SK-N-SH treated with all-trans-retinoic acid at 6 μM for 48 hours (cell line): ENCODE measurements at regions not wholly inside any gene's neighbourhood (a gene's known extent, or its start where the extent isn't known, plus 50 kb on each side); places are given as distances from the start of the nearest gene placed in this dataset.

ENCODE experiments used
- ARNTL ChIP-seq: fragments of 450-650 bp; formaldehyde crosslinking; IDR thresholded peaks from 2 replicates; pipeline ENCODE4 v1.5.0; 2020; ENCODE audit warnings: low read depth, mild to moderate bottlenecking, moderate library complexity, borderline replicate concordance
- BACH2 ChIP-seq: fragments of 250-450 bp; sonication (Bioruptor Pico); IDR thresholded peaks from 2 replicates; pipeline ENCODE4 v1.9.0; 2021; ENCODE audit warnings: mild to moderate bottlenecking, borderline replicate concordance
- GLIS3 ChIP-seq: fragments of 250-450 bp; sonication (Bioruptor Pico); IDR thresholded peaks from 2 replicates; pipeline ENCODE4 v1.5.0; 2020; ENCODE audit warnings: mild to moderate bottlenecking, moderate library complexity
- PPARA ChIP-seq: fragments of 250-450 bp; sonication (Bioruptor Pico); IDR thresholded peaks from 2 replicates; pipeline ENCODE4 v1.5.0; 2020; ENCODE audit warnings: mild to moderate bottlenecking, borderline replicate concordance
- RARB ChIP-seq: fragments of 250-450 bp; sonication (Bioruptor Pico); IDR thresholded peaks from 2 replicates; pipeline ENCODE4 v1.8.0; 2021; ENCODE audit warnings: mild to moderate bottlenecking, moderate library complexity
- TCF4 ChIP-seq: fragments of 250-450 bp; sonication (Bioruptor Pico); IDR thresholded peaks from 2 replicates; pipeline ENCODE4 v1.8.0; 2021; ENCODE audit warnings: mild to moderate bottlenecking, moderate library complexity, borderline replicate concordance
- ZFP3 ChIP-seq: fragments of 250-450 bp; sonication (Bioruptor Pico); IDR thresholded peaks from 2 replicates; pipeline ENCODE4 v1.5.0; 2020; ENCODE audit warnings: mild to moderate bottlenecking, moderate library complexity
- ZFP30 ChIP-seq: fragments of 450-650 bp; formaldehyde crosslinking; IDR thresholded peaks from 2 replicates; pipeline ENCODE4 v1.5.0; 2022; ENCODE audit warnings: mild to moderate bottlenecking, moderate library complexity
- ZNF565 ChIP-seq: fragments of 450-650 bp; formaldehyde crosslinking; conservative IDR thresholded peaks from 2 replicates; pipeline ENCODE4 v1.5.0; 2020; ENCODE audit warnings: low read depth, mild to moderate bottlenecking, moderate library complexity
- ZNF70 ChIP-seq: fragments of 450-650 bp; formaldehyde crosslinking; IDR thresholded peaks from 2 replicates; pipeline ENCODE4 v1.5.0; 2020; ENCODE audit warnings: mild to moderate bottlenecking, moderate library complexity
- TF ChIP-seq, protein P1 (sequence below): fragments of 250-450 bp; sonication (Bioruptor Pico); IDR thresholded peaks from 2 replicates; pipeline ENCODE4 v1.8.0; 2020; ENCODE audit warnings: mild to moderate bottlenecking, moderate library complexity, borderline replicate concordance
- TF ChIP-seq, protein P2 (sequence below): fragments of 250-450 bp; sonication (Bioruptor Pico); IDR thresholded peaks from 2 replicates; pipeline ENCODE4 v1.8.0; 2021; ENCODE audit warnings: low read depth, mild to moderate bottlenecking, moderate library complexity, borderline replicate concordance
- TF ChIP-seq, protein P3 (sequence below): fragments of 250-450 bp; sonication (Bioruptor Pico); IDR thresholded peaks from 2 replicates; pipeline ENCODE4 v1.5.1; 2020; ENCODE audit warnings: low read depth, mild to moderate bottlenecking, moderate library complexity
- TF ChIP-seq, protein P4 (sequence below): fragments of 250-450 bp; sonication (Bioruptor Pico); IDR thresholded peaks from 2 replicates; pipeline ENCODE4 v1.5.1; 2021; ENCODE audit warnings: mild to moderate bottlenecking, moderate library complexity

DNA sequence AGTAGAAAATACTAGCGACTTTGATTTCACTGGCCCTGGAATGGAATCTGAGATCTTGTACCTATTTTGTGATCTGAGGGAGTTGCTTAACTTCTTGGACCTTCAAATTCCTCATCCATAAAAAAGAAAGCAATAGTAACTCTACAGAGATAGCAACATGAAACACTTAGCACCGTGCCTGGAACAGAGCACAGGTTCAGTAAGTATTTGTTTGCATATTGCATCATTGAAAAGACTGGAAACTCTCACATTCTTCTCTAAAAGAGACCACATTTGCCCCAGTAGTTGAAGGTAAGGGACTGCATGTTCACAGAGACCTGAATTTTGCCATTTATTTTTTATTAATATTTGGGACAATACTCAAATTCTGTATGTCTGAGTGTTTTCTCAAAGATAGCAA, 358.1 kb downstream of the COG6 start:
- TF ChIP-seq TCF4, result no peak
- TF ChIP-seq ZNF70 (CRISPR knock-in tag), result no peak
- TF ChIP-seq PPARA (CRISPR knock-in tag), result no peak
- TF ChIP-seq, protein P1, sequence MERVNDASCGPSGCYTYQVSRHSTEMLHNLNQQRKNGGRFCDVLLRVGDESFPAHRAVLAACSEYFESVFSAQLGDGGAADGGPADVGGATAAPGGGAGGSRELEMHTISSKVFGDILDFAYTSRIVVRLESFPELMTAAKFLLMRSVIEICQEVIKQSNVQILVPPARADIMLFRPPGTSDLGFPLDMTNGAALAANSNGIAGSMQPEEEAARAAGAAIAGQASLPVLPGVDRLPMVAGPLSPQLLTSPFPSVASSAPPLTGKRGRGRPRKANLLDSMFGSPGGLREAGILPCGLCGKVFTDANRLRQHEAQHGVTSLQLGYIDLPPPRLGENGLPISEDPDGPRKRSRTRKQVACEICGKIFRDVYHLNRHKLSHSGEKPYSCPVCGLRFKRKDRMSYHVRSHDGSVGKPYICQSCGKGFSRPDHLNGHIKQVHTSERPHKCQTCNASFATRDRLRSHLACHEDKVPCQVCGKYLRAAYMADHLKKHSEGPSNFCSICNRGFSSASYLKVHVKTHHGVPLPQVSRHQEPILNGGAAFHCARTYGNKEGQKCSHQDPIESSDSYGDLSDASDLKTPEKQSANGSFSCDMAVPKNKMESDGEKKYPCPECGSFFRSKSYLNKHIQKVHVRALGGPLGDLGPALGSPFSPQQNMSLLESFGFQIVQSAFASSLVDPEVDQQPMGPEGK (CRISPR knock-in tag), result no peak
- no peak for TF ChIP-seq RARB (CRISPR knock-in tag)
- no peak for TF ChIP-seq BACH2 (CRISPR knock-in tag)
- TF ChIP-seq ZFP30 (CRISPR knock-in tag), result no peak
- TF ChIP-seq, protein P2, sequence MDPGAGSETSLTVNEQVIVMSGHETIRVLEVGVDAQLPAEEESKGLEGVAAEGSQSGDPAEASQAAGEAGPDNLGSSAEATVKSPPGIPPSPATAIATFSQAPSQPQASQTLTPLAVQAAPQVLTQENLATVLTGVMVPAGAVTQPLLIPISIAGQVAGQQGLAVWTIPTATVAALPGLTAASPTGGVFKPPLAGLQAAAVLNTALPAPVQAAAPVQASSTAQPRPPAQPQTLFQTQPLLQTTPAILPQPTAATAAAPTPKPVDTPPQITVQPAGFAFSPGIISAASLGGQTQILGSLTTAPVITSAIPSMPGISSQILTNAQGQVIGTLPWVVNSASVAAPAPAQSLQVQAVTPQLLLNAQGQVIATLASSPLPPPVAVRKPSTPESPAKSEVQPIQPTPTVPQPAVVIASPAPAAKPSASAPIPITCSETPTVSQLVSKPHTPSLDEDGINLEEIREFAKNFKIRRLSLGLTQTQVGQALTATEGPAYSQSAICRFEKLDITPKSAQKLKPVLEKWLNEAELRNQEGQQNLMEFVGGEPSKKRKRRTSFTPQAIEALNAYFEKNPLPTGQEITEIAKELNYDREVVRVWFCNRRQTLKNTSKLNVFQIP, result no peak
- TF ChIP-seq, protein P3, sequence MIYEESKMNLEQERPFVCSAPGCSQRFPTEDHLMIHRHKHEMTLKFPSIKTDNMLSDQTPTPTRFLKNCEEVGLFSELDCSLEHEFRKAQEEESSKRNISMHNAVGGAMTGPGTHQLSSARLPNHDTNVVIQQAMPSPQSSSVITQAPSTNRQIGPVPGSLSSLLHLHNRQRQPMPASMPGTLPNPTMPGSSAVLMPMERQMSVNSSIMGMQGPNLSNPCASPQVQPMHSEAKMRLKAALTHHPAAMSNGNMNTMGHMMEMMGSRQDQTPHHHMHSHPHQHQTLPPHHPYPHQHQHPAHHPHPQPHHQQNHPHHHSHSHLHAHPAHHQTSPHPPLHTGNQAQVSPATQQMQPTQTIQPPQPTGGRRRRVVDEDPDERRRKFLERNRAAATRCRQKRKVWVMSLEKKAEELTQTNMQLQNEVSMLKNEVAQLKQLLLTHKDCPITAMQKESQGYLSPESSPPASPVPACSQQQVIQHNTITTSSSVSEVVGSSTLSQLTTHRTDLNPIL (CRISPR knock-in tag), result no peak
- no peak for TF ChIP-seq ARNTL (CRISPR knock-in tag)
- TF ChIP-seq ZFP3 (CRISPR knock-in tag), result no peak
- TF ChIP-seq ZNF565 (CRISPR knock-in tag), result no peak
- TF ChIP-seq GLIS3 (CRISPR knock-in tag), result no peak
- TF ChIP-seq, protein P4, sequence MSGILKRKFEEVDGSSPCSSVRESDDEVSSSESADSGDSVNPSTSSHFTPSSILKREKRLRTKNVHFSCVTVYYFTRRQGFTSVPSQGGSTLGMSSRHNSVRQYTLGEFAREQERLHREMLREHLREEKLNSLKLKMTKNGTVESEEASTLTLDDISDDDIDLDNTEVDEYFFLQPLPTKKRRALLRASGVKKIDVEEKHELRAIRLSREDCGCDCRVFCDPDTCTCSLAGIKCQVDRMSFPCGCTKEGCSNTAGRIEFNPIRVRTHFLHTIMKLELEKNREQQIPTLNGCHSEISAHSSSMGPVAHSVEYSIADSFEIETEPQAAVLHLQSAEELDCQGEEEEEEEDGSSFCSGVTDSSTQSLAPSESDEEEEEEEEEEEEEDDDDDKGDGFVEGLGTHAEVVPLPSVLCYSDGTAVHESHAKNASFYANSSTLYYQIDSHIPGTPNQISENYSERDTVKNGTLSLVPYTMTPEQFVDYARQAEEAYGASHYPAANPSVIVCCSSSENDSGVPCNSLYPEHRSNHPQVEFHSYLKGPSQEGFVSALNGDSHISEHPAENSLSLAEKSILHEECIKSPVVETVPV, result no peak
